IPS DF 6.9 (cell line): ENCODE measurements at regions not wholly inside any gene's neighbourhood (a gene's known extent, or its start where the extent isn't known, plus 50 kb on each side); places are given as distances from the start of the nearest gene placed in this dataset.

Source experiments
- DNase-seq: peaks from one replicate; pipeline ENCODE4 v3.0.0-alpha.2; 2013; ENCODE audit warnings: low read depth, low spot score
- H3K27ac ChIP-seq: one replicate; pipeline ENCODE4 v1.5.1; 2013; ENCODE audit warnings: low read length, control low read depth
- H3K27me3 ChIP-seq: 2 replicates; pipeline ENCODE4 v1.6.1; 2013; ENCODE audit warnings: mild to moderate bottlenecking, low read length; ENCODE audit not compliant: control insufficient read depth, insufficient read depth
- H3K36me3 ChIP-seq: 2 replicates; pipeline ENCODE4 v1.6.1; 2013; ENCODE audit warnings: low read length; ENCODE audit not compliant: control insufficient read depth, insufficient read depth
- H3K4me1 ChIP-seq: 2 replicates; pipeline ENCODE4 v1.6.1; 2013; ENCODE audit warnings: low read length; ENCODE audit not compliant: control insufficient read depth, insufficient read depth
- H3K4me3 ChIP-seq: 2 replicates; pipeline ENCODE4 v1.5.1; 2013; ENCODE audit warnings: mild to moderate bottlenecking, low read length
- H3K9me3 ChIP-seq: 2 replicates; pipeline ENCODE4 v1.6.1; 2013; ENCODE audit warnings: low read length, inconsistent platforms; ENCODE audit not compliant: control insufficient read depth, insufficient read depth
- WGBS: extraction: QIAGEN DNeasy Blood & Tissue Kit; methylation state at CpG from one replicate; pipeline ENCODE4 v1.1.7; 2013; ENCODE audit warnings: mixed read lengths, missing lambda C conversion rate; ENCODE audit not compliant: insufficient read length, insufficient coverage; 5-methylcytosine and 5-hydroxymethylcytosine counted together

DNA sequence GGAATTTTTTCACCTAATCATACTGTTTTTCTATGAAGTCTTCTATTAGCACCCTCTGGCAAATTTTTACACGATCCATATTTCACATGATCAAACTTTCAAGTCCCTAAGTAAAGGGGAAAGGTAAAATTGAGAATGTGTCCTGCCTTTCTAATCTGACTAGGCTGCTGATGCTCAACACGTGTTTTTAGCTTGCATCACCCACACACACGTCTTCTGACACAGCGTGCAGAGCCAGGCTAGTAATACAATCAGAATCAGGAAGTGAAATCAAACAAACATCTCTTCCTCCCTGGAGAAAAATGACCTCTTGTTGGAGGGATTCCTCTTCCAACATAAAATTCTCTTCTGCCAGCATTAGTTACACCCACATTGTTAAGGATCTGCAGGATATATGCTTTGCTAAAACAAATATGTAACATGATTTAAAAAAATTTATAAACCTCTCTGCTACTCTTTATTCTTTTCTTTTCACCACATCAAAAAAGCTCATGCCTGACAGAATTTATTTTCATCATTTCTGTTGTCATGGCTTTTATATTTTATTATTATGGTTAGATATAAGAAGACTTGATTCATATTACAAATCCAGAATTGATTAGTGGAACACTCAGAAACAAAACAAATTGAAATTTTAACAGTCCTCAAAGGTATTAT is 122.4 kb downstream of the RAP2B start:
- no peaks in the 10 kb centered on the region for H3K9me3 ChIP-seq
- H3K4me1 ChIP-seq, result peaks cover 2% of the 10 kb centered on the region; the same call in 1 of the 2 replicates
- DNase-seq, result no peak
- no peaks in the 10 kb centered on the region for H3K27me3 ChIP-seq
- WGBS, result no CpG with 5 or more reads among the region's 4 CpGs
- no peak overlapping the region for H3K4me3 ChIP-seq
- H3K36me3 ChIP-seq, result no peaks in the 10 kb centered on the region
- no peak overlapping the region for H3K27ac ChIP-seq

DNA sequence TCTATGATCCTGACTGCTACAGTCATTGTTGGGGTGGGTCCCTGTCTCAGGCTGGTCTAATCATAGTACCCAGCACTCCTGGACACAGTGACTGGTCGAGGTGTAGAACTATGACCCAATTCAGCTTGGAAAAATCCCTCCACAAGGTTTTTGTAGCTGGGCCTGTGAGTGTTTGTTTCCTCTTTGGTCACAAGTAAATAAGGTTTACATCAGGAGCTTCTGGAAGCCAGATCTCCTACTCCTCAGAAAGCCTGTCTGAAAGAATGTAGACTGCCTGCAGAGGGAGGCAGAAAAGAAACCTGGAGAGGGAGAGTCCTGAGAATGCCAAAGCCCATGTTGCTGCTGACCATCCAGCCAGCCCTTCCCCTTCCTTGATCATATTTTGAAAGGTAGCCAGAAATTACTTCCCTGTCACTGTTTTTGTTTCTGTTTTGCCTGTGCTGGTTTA is 123.2 kb downstream of the RAP2B start:
- H3K4me1 ChIP-seq, result peaks cover 2% of the 10 kb centered on the region; the same call in 1 of the 2 replicates
- DNase-seq, result no peak
- no peaks in the 10 kb centered on the region for H3K9me3 ChIP-seq
- no peaks in the 10 kb centered on the region for H3K36me3 ChIP-seq
- WGBS, result no CpG with 5 or more reads among the region's 1 CpG
- no peaks in the 10 kb centered on the region for H3K27me3 ChIP-seq
- no peak overlapping the region for H3K4me3 ChIP-seq
- no peak overlapping the region for H3K27ac ChIP-seq

DNA sequence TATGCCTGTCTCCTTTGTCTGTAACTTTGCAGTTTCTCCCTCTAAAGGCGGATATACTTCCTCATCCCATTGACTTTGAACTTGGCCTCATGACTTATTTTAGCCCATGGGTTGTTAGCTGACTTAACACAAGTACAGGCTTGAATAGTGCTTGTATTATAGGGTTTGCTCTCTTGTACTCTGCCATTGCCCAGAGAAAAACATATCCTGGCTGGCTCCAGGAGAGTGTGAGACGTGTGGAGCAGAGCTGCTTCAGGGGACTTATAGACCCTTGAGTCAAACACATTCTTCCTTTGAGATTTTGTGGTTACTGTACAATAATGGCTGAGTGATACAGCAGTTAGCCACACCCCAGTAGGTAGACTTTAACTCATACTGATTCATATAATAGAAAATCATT is 124.0 kb downstream of the RAP2B start:
- WGBS, result no CpG with 5 or more reads among the region's 2 CpGs
- Histone ChIP-seq H3K27me3 (no peaks in the 10 kb centered on the region), H3K36me3 (no peaks in the 10 kb centered on the region), H3K4me3 (no peak overlapping the region), H3K4me1 (peaks cover 2% of the 10 kb centered on the region; the same call in 1 of the 2 replicates), H3K27ac (no peak overlapping the region), H3K9me3 (no peaks in the 10 kb centered on the region)
- no peak for DNase-seq

DNA sequence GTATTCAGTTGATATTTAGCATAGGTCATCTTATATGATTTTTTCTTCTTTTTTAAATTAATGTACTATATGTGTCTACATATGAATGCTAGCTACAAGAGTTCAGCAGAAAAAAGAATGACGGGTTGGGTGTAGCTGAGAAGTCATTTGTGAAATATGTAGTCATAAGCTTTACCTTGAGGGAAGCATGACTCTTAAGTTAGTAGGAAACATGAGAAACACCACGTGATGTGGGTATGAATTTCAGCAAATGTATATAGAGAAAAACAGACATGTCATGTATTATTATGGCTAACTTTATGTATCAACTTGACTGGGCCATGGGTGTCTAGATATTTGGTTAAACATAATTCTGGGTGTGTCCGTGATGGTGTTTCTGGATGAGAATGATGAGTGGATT is 125.0 kb downstream of the RAP2B start:
- Histone ChIP-seq H3K36me3 (no peaks in the 10 kb centered on the region), H3K4me1 (peaks cover 2% of the 10 kb centered on the region; the same call in 1 of the 2 replicates), H3K27me3 (no peaks in the 10 kb centered on the region), H3K4me3 (no peak overlapping the region), H3K27ac (no peak overlapping the region), H3K9me3 (no peaks in the 10 kb centered on the region)
- WGBS, result no CpG with 5 or more reads among the region's 3 CpGs
- DNase-seq, result no peak

DNA sequence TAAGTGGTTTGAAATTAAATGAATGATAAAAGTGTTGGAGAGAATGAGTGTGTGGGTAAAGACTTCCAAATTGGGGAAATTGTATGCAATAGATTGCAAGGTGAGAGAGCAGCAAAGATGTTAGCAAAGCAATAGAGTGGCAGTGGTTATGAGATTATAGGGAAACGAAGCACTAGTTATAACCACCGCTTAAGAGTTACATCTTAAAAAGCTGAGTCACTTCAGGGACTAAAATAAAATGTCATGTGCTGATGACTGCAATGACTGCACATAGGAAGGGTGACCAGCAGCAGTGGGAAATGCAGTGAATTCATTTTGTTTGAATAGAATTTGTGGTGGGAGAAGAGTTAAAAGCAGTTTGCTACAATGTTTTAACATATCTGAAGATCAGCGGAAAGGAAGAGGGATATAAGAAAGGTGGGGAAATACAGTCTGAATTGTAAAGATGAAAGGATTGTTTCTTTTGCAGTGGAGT is 127.3 kb downstream of the RAP2B start:
- Histone ChIP-seq H3K4me1 (peaks cover 2% of the 10 kb centered on the region; the same call in 1 of the 2 replicates), H3K27ac (no peak overlapping the region), H3K36me3 (no peaks in the 10 kb centered on the region), H3K27me3 (no peaks in the 10 kb centered on the region), H3K4me3 (no peak overlapping the region), H3K9me3 (no peaks in the 10 kb centered on the region)
- no peak for DNase-seq
- 100% methylated on average over 1 of the region's 3 CpGs for WGBS

DNA sequence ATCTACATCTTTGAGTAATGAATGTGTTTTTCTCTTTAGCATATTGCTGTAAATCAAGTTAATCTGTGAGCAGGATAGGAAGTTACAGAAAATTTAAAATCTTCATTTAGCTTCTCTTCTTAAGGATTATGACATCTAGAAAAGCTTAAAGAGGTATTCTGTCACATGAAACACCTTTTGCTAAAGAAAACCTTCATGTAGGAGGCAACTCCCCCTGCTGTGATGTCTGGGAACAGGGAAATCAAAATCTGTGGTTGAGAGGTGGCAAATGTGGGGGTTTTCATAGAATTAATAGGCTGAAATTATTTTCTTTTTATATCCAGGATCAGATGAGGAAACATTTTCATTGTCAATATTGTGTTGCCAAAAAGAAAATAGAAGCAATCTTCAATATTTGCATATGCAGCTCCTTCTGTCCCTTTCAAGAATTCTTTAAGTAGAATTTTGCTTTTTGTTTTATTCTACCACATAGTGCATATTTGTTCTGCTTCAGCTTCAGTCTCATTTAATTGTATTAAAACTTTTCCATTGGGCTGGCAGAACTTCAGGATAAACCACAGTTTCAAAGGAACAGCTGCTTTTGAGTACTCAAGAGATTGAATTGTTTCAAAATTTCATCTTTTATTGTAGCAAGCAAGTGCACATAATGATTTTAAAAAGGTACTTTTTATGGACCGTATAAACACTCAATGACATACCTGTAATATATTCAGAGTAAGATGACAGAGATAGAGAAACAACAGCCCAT is 128.4 kb downstream of the RAP2B start:
- Histone ChIP-seq H3K4me3 (no peak overlapping the region), H3K36me3 (no peaks in the 10 kb centered on the region), H3K27ac (no peak overlapping the region), H3K4me1 (no peaks in the 10 kb centered on the region), H3K27me3 (no peaks in the 10 kb centered on the region), H3K9me3 (no peaks in the 10 kb centered on the region)
- no peak for DNase-seq
- WGBS, result no CpG with 5 or more reads among the region's 1 CpG

DNA sequence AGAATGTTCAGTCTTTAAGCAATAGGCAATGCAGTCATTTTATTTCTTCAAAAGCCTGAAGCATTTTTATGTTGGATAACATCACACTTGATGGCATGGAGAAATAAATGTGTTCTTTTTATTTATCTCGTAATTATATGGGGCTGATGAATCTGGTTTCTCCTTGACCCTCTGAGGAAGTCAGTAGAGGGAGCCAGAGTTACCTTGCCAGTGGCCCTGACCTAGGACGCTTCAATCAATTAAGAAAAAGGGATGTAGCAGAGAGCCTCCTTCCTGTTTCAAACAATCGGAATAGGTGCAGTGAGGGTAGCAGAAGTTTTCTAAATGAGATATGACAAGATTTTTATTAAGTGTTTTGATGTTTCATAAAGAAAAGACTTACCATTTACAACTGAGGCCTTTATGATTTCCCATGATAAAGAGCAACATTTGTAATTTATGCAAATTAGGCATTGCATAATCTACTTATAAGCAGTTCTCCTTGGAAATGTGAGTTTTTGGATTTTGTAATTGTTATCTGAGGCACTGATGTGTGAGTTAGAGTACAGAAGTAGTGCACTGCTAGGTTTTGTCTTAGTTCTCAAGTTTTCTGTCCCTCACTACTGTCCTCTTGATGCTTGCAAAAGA is 129.1 kb downstream of the RAP2B start:
- Histone ChIP-seq H3K4me1 (no peaks in the 10 kb centered on the region), H3K4me3 (no peak overlapping the region), H3K27ac (no peak overlapping the region), H3K36me3 (no peaks in the 10 kb centered on the region), H3K27me3 (no peaks in the 10 kb centered on the region), H3K9me3 (no peaks in the 10 kb centered on the region)
- WGBS, result no CpG with 5 or more reads among the region's 3 CpGs
- peak; percentile 16 for DNase-seq

DNA sequence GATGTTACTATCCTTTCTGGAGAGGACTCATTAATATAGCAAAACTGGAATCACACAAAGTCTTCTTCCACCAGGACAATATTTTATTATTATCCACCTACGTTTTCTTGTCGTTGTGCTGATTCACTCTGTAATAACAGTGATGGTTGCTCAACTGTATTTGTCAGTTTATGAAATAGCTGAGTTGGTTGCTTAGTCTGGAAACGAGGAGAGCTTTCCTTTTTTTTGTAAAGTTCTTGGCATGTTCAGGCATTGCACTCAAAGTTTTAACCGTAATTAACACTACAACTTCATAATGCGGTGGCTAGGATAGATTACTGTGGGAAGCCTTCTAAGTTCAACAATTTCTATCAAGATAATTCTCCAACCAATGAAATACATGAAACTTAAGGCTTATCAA is 131.2 kb downstream of the RAP2B start:
- no peak for DNase-seq

DNA sequence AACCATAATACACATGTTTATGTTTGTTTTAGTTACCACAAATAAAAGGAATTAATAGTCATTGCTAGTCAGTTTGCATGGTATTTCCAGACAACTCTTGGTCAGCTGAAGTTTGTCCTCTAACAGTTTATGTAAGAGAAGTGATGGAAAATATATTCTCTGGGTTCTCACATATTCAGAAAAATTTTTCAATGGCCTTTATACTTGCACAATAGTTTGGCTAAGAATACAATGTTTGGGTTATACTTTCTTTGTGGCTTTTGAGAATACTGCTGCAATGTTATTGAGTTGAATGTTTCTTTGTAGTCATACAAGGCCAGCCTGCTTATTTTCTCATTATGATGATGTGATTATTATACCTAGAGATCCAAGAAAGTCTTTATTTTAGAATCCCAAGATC is 133.9 kb downstream of the RAP2B start:
- H3K9me3 ChIP-seq, result no peaks in the 10 kb centered on the region
- no peaks in the 10 kb centered on the region for H3K36me3 ChIP-seq
- H3K4me1 ChIP-seq, result no peaks in the 10 kb centered on the region
- DNase-seq, result no peak
- no peak overlapping the region for H3K27ac ChIP-seq
- no peak overlapping the region for H3K4me3 ChIP-seq
- no peaks in the 10 kb centered on the region for H3K27me3 ChIP-seq

More for the DNA sequence above, 131.2 kb downstream of the RAP2B start:
- no peak overlapping the region for H3K4me3 ChIP-seq
- no peaks in the 10 kb centered on the region for H3K36me3 ChIP-seq
- H3K27ac ChIP-seq, result no peak overlapping the region
- no peaks in the 10 kb centered on the region for H3K27me3 ChIP-seq
- no CpG with 5 or more reads among the region's 5 CpGs for WGBS
- H3K9me3 ChIP-seq, result no peaks in the 10 kb centered on the region
- H3K4me1 ChIP-seq, result no peaks in the 10 kb centered on the region

DNA sequence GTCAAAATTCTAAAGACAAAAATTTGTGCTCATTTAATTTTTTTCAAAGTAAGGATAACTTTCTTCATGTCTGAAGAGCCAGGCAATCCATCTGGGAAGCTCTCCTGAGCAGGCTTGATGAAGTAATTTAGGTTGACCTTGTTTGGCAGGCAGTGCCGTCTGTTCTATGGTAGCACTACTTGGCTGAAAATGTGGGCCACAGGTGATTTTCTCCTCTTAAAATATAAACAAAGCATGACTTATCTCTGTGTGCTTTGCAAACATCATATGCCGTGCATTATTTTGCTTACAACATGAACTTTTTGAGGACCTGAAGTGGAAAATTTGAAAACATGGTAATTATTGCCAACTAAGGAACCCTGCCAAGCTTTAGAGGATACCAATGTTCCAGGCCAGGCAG is 143.2 kb downstream of the RAP2B start:
- no peaks in the 10 kb centered on the region for H3K9me3 ChIP-seq
- no peak overlapping the region for H3K27ac ChIP-seq
- no peaks in the 10 kb centered on the region for H3K27me3 ChIP-seq
- H3K4me1 ChIP-seq, result no peaks in the 10 kb centered on the region
- H3K4me3 ChIP-seq, result no peak overlapping the region
- no CpG with 5 or more reads among the region's 2 CpGs for WGBS
- H3K36me3 ChIP-seq, result no peaks in the 10 kb centered on the region
- DNase-seq, result no peak
